Activated CD4-positive, alpha-beta T cell treated with anti-CD3 and anti-CD28 coated beads, Interleukin-2, amount 10 ng/mL, durations not matched to agents 7 days and 5 days (primary cell): ENCODE measurements at regions not wholly inside any gene's neighbourhood (a gene's known extent, or its start where the extent isn't known, plus 50 kb on each side); places are given as distances from the start of the nearest gene placed in this dataset.
"Not testable (repeated sequence)": the region's sequence is repeated elsewhere in the genome, so short reads cannot be mapped to it uniquely, and the experiment has no call there.

Source experiments
- CTCF ChIA-PET: fragments of 350-600 bp; sonication (Branson Sonifier 250); formaldehyde crosslinking; loops from one replicate; lab custom pipeline; 2021; ENCODE audit warnings: antibody characterized with exemption; lab: Charles Lee
- POLR2A ChIA-PET: fragments of 350-600 bp; sonication (Branson Sonifier 250); formaldehyde crosslinking; loops from one replicate; lab custom pipeline; 2021; ENCODE audit warnings: antibody characterized with exemption; lab: Charles Lee
- DNase-seq: peaks from one replicate; pipeline ENCODE4 v3.0.0-alpha.2; 2020
- H3K27ac Mint-ChIP-seq: one replicate; pipeline ENCODE4 v1.8.0; 2021; ENCODE audit warnings: mild to moderate bottlenecking, moderate library complexity, mixed read lengths
- H3K27me3 Mint-ChIP-seq: one replicate; pipeline ENCODE4 v1.8.0; 2021; ENCODE audit warnings: mixed read lengths
- H3K36me3 Mint-ChIP-seq: one replicate; pipeline ENCODE4 v1.8.0; 2021; ENCODE audit warnings: low read depth, mixed read lengths
- H3K4me1 Mint-ChIP-seq: one replicate; pipeline ENCODE4 v1.8.0; 2021; ENCODE audit warnings: mixed read lengths
- H3K4me3 Mint-ChIP-seq: one replicate; pipeline ENCODE4 v1.8.0; 2021; ENCODE audit warnings: mild to moderate bottlenecking, moderate library complexity, mixed read lengths
- H3K9me3 Mint-ChIP-seq: one replicate; pipeline ENCODE4 v1.8.0; 2021; ENCODE audit warnings: mixed read lengths

- H3K4me1 Mint-ChIP-seq: no peaks in the 10 kb centered on the region
- CTCF ChIA-PET: no interaction called here
- no peak overlapping the region for H3K4me3 Mint-ChIP-seq
- no peak overlapping the region for H3K27ac Mint-ChIP-seq
- POLR2A ChIA-PET: no interaction called here
- H3K27me3 Mint-ChIP-seq: no peaks in the 10 kb centered on the region
- no peaks in the 10 kb centered on the region for H3K36me3 Mint-ChIP-seq
- H3K9me3 Mint-ChIP-seq: peaks cover 24% of the 10 kb centered on the region
- no peak for DNase-seq
These were observed 1416.8 kb upstream of the GOT2 start for GRCh38 chr16:60150907-60151306.

- no peaks in the 10 kb centered on the region for H3K36me3 Mint-ChIP-seq
- CTCF ChIA-PET: no interaction called here
- POLR2A ChIA-PET: no interaction called here
- DNase-seq: no peak
- H3K4me1 Mint-ChIP-seq: no peaks in the 10 kb centered on the region
- H3K27me3 Mint-ChIP-seq: no peaks in the 10 kb centered on the region
- peaks cover 13% of the 10 kb centered on the region for H3K9me3 Mint-ChIP-seq
- no peak overlapping the region for H3K27ac Mint-ChIP-seq
- no peak overlapping the region for H3K4me3 Mint-ChIP-seq
These were observed 1409.2 kb upstream of the GOT2 start for GRCh38 chr16:60143348-60143705.

GRCh38 chr16:60142619-60143347 is 1408.7 kb upstream of the GOT2 start:
- H3K4me1 Mint-ChIP-seq: no peaks in the 10 kb centered on the region

GRCh38 chr16:60137891-60138290 is 1403.8 kb upstream of the GOT2 start:
- Mint-ChIP-seq H3K36me3 (no peaks in the 10 kb centered on the region), H3K9me3 (peaks cover 20% of the 10 kb centered on the region), H3K27me3 (no peaks in the 10 kb centered on the region), H3K4me1 (no peaks in the 10 kb centered on the region), H3K27ac (no peak overlapping the region), H3K4me3 (no peak overlapping the region)
- ChIA-PET CTCF (no interaction called here), POLR2A (no interaction called here)
- no peak for DNase-seq

More at GRCh38 chr16:60142619-60143347, 1408.7 kb upstream of the GOT2 start:
- H3K36me3 Mint-ChIP-seq: no peaks in the 10 kb centered on the region
- no peak overlapping the region for H3K27ac Mint-ChIP-seq
- DNase-seq: no peak
- POLR2A ChIA-PET: no interaction called here
- no peak overlapping the region for H3K4me3 Mint-ChIP-seq
- no peaks in the 10 kb centered on the region for H3K27me3 Mint-ChIP-seq
- peaks cover 11% of the 10 kb centered on the region for H3K9me3 Mint-ChIP-seq
- CTCF ChIA-PET: no interaction called here

DNA sequence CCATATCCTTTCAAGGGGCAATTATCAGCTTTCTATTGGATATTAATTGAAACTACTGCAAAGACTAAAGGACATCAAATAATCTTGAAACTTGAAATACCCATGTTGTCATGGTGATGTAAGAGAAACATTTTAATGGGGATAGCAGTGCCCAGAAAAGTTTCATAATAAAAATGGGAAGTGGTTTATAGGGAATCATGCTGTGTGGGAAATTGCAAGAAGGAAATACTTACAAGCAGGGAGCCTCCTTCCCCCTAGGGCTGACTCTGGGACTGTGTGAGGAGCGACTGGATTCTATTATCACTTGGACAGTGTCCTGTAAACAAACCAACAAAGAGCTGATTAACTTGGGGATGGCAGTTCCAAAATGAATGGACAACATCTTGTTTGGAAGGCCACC is 1393.1 kb upstream of the GOT2 start:
- peaks cover 10% of the 10 kb centered on the region for H3K9me3 Mint-ChIP-seq
- no peak overlapping the region for H3K27ac Mint-ChIP-seq
- H3K4me1 Mint-ChIP-seq: no peaks in the 10 kb centered on the region

GRCh38 chr16:60126115-60126514 is 1392.0 kb upstream of the GOT2 start:
- H3K9me3 Mint-ChIP-seq: peaks cover 14% of the 10 kb centered on the region
- POLR2A ChIA-PET, CTCF ChIA-PET, H3K4me3 Mint-ChIP-seq, H3K27ac Mint-ChIP-seq, H3K4me1 Mint-ChIP-seq, DNase-seq, H3K27me3 Mint-ChIP-seq, H3K36me3 Mint-ChIP-seq: not testable (repeated sequence)

More for the DNA sequence above, 1393.1 kb upstream of the GOT2 start:
- ChIA-PET POLR2A (no interaction called here), CTCF (no interaction called here)
- H3K36me3 Mint-ChIP-seq: no peaks in the 10 kb centered on the region
- no peak for DNase-seq
- H3K4me3 Mint-ChIP-seq: no peak overlapping the region
- H3K27me3 Mint-ChIP-seq: no peaks in the 10 kb centered on the region

- CTCF ChIA-PET: no interaction called here
- H3K27me3 Mint-ChIP-seq: no peaks in the 10 kb centered on the region
- POLR2A ChIA-PET: no interaction called here
These were observed 1389.4 kb upstream of the GOT2 start for GRCh38 chr16:60123392-60124023.

DNA sequence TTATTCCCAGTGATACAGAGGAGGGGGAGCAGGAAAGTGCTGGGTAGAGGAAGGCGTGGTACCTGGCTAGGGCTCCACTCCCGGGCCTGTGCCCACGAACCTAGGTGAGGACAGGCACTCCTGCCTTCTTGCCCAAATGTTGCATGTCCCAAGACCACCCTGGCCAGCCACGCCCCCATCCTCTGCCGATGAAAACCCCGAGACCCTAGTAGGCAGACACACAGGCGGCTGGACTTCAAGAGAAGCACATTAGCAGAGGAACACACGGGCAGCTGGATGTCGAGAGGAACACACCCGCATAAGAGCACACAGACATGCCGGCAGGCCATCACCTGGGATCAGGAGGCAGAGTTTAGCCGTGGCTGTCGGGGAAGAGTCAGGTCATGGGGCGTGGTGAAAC is 1386.5 kb upstream of the GOT2 start:
- CTCF ChIA-PET: no interaction called here
- Mint-ChIP-seq H3K36me3 (no peaks in the 10 kb centered on the region), H3K27me3 (no peaks in the 10 kb centered on the region), H3K4me3 (no peak overlapping the region), H3K4me1 (no peaks in the 10 kb centered on the region), H3K9me3 (peaks cover 9% of the 10 kb centered on the region), H3K27ac (no peak overlapping the region)
- no peak for DNase-seq
- POLR2A ChIA-PET: no interaction called here

More at GRCh38 chr16:60123392-60124023, 1389.4 kb upstream of the GOT2 start:
- no peak for DNase-seq
- H3K4me1 Mint-ChIP-seq: no peaks in the 10 kb centered on the region
- no peak overlapping the region for H3K27ac Mint-ChIP-seq
- H3K9me3 Mint-ChIP-seq: peaks cover 15% of the 10 kb centered on the region
- no peaks in the 10 kb centered on the region for H3K36me3 Mint-ChIP-seq
- no peak overlapping the region for H3K4me3 Mint-ChIP-seq

GRCh38 chr16:60110531-60110930 is 1376.4 kb upstream of the GOT2 start:
- ChIA-PET POLR2A (no interaction called here), CTCF (no interaction called here)
- H3K27ac Mint-ChIP-seq: no peak overlapping the region
- no peaks in the 10 kb centered on the region for H3K27me3 Mint-ChIP-seq
- DNase-seq: no peak
- H3K36me3 Mint-ChIP-seq: no peaks in the 10 kb centered on the region
- H3K4me3 Mint-ChIP-seq: no peak overlapping the region
- H3K4me1 Mint-ChIP-seq: peaks cover 2% of the 10 kb centered on the region
- H3K9me3 Mint-ChIP-seq: peaks cover 14% of the 10 kb centered on the region

- DNase-seq: no peak
- H3K9me3 Mint-ChIP-seq: peaks cover 12% of the 10 kb centered on the region
These were observed 1373.8 kb upstream of the GOT2 start for GRCh38 chr16:60107871-60108270.

DNA sequence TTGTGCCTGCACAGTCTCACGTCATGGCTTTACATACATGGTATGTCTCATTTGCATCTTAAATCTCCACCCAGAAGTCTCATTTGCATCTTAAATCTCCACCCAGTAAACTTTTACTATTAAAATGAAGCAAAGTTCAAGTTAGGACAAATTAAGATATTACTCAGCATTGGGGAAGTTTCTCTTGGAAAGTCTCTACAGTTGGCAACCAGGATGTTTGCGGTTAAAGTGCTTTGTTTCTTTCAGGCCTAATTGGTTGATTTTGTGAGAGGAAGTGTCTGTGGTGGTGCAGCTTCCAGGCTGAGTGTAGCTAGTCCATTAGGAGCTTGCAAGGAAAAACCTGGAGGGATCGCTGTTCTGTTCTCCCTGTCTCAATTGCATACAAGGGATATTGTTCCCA is 1373.3 kb upstream of the GOT2 start:
- Mint-ChIP-seq H3K4me1 (peaks cover 2% of the 10 kb centered on the region), H3K36me3 (no peaks in the 10 kb centered on the region), H3K4me3 (no peak overlapping the region), H3K27ac (no peak overlapping the region), H3K9me3 (peaks cover 12% of the 10 kb centered on the region), H3K27me3 (no peaks in the 10 kb centered on the region)
- no peak for DNase-seq
- POLR2A ChIA-PET: no interaction called here
- CTCF ChIA-PET: no interaction called here

More at GRCh38 chr16:60107871-60108270, 1373.8 kb upstream of the GOT2 start:
- H3K27ac Mint-ChIP-seq: no peak overlapping the region
- H3K4me1 Mint-ChIP-seq: peaks cover 2% of the 10 kb centered on the region
- POLR2A ChIA-PET: no interaction called here
- CTCF ChIA-PET: no interaction called here
- no peaks in the 10 kb centered on the region for H3K36me3 Mint-ChIP-seq
- H3K4me3 Mint-ChIP-seq: no peak overlapping the region
- no peaks in the 10 kb centered on the region for H3K27me3 Mint-ChIP-seq

- no peaks in the 10 kb centered on the region for H3K4me1 Mint-ChIP-seq
- H3K27ac Mint-ChIP-seq: no peak overlapping the region
- no peak overlapping the region for H3K4me3 Mint-ChIP-seq
- no peak for DNase-seq
- ChIA-PET CTCF (no interaction called here), POLR2A (no interaction called here)
- H3K27me3 Mint-ChIP-seq: no peaks in the 10 kb centered on the region
- peaks cover 2% of the 10 kb centered on the region for H3K9me3 Mint-ChIP-seq
- H3K36me3 Mint-ChIP-seq: no peaks in the 10 kb centered on the region
These were observed 1366.3 kb upstream of the GOT2 start for GRCh38 chr16:60100371-60100770.

DNA sequence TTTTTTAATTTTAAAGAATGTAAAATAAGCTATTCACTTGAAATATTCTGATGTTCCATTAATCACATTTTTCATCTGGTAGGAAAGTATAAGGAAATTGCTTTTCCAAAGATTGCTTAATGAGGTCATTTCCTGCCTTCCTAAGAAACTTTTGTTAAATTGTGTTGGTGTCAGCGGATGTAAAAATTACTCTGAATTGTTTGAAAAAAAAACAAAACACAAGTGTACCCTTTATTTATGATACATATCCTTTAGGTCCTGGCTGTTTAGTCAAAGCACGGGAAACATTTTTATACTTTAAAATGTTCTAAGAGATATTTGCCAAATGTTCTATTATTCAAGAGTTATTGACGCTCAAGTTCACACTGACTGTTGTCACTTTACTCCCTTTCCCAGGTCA is 1357.4 kb upstream of the GOT2 start:
- Mint-ChIP-seq H3K4me1 (no peaks in the 10 kb centered on the region), H3K4me3 (no peak overlapping the region), H3K27ac (no peak overlapping the region), H3K36me3 (no peaks in the 10 kb centered on the region), H3K27me3 (no peaks in the 10 kb centered on the region), H3K9me3 (peaks cover 10% of the 10 kb centered on the region)
- CTCF ChIA-PET: no interaction called here
- DNase-seq: no peak
- POLR2A ChIA-PET: no interaction called here

DNA sequence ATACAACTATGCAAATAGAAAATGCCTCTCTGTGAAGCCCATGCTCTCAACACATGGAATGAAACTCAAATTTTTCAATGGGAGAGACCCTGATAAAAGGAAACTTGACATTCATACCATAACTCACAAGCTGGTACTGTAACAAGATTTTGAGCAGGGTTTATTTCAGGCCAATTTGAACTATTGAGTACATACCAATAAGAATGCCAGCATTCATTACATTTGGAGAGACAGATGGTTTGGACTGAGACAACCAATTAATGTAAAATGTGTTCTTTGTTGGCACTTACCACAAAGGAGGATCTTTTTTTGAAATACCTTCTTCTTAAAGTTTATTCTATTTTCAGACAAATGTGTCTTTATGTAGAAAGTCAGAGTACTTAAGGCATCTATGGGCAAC is 1357.0 kb upstream of the GOT2 start:
- H3K4me1 Mint-ChIP-seq: no peaks in the 10 kb centered on the region
- no peaks in the 10 kb centered on the region for H3K27me3 Mint-ChIP-seq
- H3K4me3 Mint-ChIP-seq: no peak overlapping the region
- ChIA-PET CTCF (no interaction called here), POLR2A (no interaction called here)
- H3K9me3 Mint-ChIP-seq: peaks cover 10% of the 10 kb centered on the region
- H3K36me3 Mint-ChIP-seq: no peaks in the 10 kb centered on the region
- no peak for DNase-seq
- H3K27ac Mint-ChIP-seq: no peak overlapping the region
